K562 (cell line): ENCODE measurements at regions not wholly inside any gene's neighbourhood (a gene's known extent, or its start where the extent isn't known, plus 50 kb on each side); places are given as distances from the start of the nearest gene placed in this dataset.

Experiments used
- ATAC-seq: fragments of 200-7000 bp; cut with Tn5 transposase; 3 replicates; pipeline ENCODE4 v1.9.1; 2020; ENCODE audit warnings: moderate library complexity
- BruUV-seq: library from RNA; stranded (reverse); fragments of 400-500 nt; replicated peaks from 2 replicates; lab custom pipeline; 2021; lab: Mats Ljungman, UMichigan
- CTCF ChIA-PET: fragments of 300-600 bp; formaldehyde crosslinking; extraction: SDS; loops from one replicate; lab custom pipeline; 2021; ENCODE audit warnings: low intra/inter-chr PET ratio; lab: Yijun Ruan, JAX
- POLR2A ChIA-PET: fragments of 300-600, 350-650 bp; sonication (Branson Sonifier 250); formaldehyde crosslinking; extraction: SDS; loops from one replicate; lab custom pipeline; 2021; ENCODE audit warnings: antibody characterized with exemption, inconsistent platforms; lab: Yijun Ruan, JAX
- DNase-seq, 4 experiments: peaks; one replicate each; pipeline versions ENCODE4 v3.0.0 to v3.0.0-alpha.2; 2011 to 2018; ENCODE audit warnings: low spot score in 3 of 4, mixed read lengths in 3 of 4; ENCODE audit errors: extremely low read depth in 1 of 4
- FAIRE-seq: peaks from 2 replicates; lab custom pipeline; 2011; peaks lifted over from hg19 to GRCh38; lab: Jason Lieb, UNC
- H2AFZ ChIP-seq: 2 replicates; pipeline ENCODE4 v1.6.0; 2011; ENCODE audit warnings: low read depth, low read length, control low read depth, inconsistent platforms
- H3K27ac ChIP-seq: fragments of 200-600 bp; 3 replicates; pipeline ENCODE4 v1.8.0; 2011; ENCODE audit warnings: low read depth, mild to moderate bottlenecking, control low read depth, inconsistent platforms, low read length, moderate library complexity, mixed read lengths; ENCODE audit errors: extremely low read depth
- H3K27me3 ChIP-seq, 2 experiments: fragments of 300-600 bp in 1 of 2; 2 replicates in 1 of 2; 3 replicates in 1 of 2; pipeline versions ENCODE4 v1.6.0 to v1.8.0; 2011; ENCODE audit warnings: inconsistent platforms in 2 of 2, low read length in 2 of 2, mild to moderate bottlenecking in 1 of 2, mixed read lengths in 1 of 2, moderate library complexity in 1 of 2; ENCODE audit not compliant: control insufficient read depth in 2 of 2, insufficient read depth in 2 of 2
- H3K36me3 ChIP-seq: fragments of 300-600 bp; 3 replicates; pipeline ENCODE4 v1.8.0; 2011; ENCODE audit warnings: mild to moderate bottlenecking, low read length, inconsistent platforms; ENCODE audit not compliant: control insufficient read depth, insufficient read depth
- H3K4me1 ChIP-seq, 2 experiments: fragments of 200-600 bp in 1 of 2; replicated peaks in 1 of 2; 2 replicates in 1 of 2; 3 replicates in 1 of 2; pipeline versions ENCODE4 v1.5.1 to v1.8.0; 2011; ENCODE audit warnings: inconsistent platforms in 2 of 2, low read length in 2 of 2, mild to moderate bottlenecking in 1 of 2, mixed read lengths in 1 of 2, moderate library complexity in 1 of 2; ENCODE audit not compliant: control insufficient read depth in 2 of 2, insufficient read depth in 2 of 2
- H3K4me2 ChIP-seq: 2 replicates; pipeline ENCODE4 v1.6.1; 2011; ENCODE audit warnings: low read length, control low read depth, inconsistent platforms, mixed read lengths; ENCODE audit not compliant: insufficient read depth
- H3K4me3 ChIP-seq: fragments of 200-600 bp; sonication (generic), shearing (Covaris generic); 2 replicates; pipeline ENCODE4 v1.5.1; 2016; ENCODE audit warnings: control low read depth, inconsistent platforms
- H3K79me2 ChIP-seq: fragments of 200-600 bp; 3 replicates; pipeline ENCODE4 v1.8.0; 2011; ENCODE audit warnings: low read length, inconsistent platforms; ENCODE audit not compliant: control insufficient read depth, insufficient read depth
- H3K9ac ChIP-seq, 2 experiments: 2 replicates each; pipeline versions ENCODE4 v1.6.0 to v1.6.1; 2011; ENCODE audit warnings: low read depth in 2 of 2, low read length in 2 of 2, control low read depth in 1 of 2, inconsistent platforms in 1 of 2, mild to moderate bottlenecking in 1 of 2, mixed read lengths in 1 of 2; ENCODE audit not compliant: insufficient read depth in 1 of 2
- H3K9me1 ChIP-seq: one replicate; pipeline ENCODE4 v1.6.0; 2011; ENCODE audit warnings: inconsistent platforms, mild to moderate bottlenecking, low read length, moderate library complexity; ENCODE audit not compliant: control insufficient read depth, insufficient read depth
- H3K9me3 ChIP-seq: replicated peaks from 2 replicates; pipeline ENCODE4 v1.5.1; 2011; ENCODE audit warnings: low read depth, low read length, inconsistent platforms; ENCODE audit not compliant: control insufficient read depth, insufficient read depth
- H4K20me1 ChIP-seq: replicated peaks from 2 replicates; pipeline ENCODE4 v1.6.1; 2011; ENCODE audit warnings: low read length, inconsistent platforms, mixed read lengths; ENCODE audit not compliant: control insufficient read depth, insufficient read depth
- HSF4 ChIP-seq: fragments of 250-450 bp; sonication (Bioruptor Pico); IDR thresholded peaks from 2 replicates; pipeline ENCODE4 v2.1.2; 2022; ENCODE audit warnings: mild to moderate bottlenecking, moderate library complexity, borderline replicate concordance
- KAT8 ChIP-seq: fragments of 450-650 bp; IDR thresholded peaks from 2 replicates; pipeline ENCODE4 v1.6.1; 2016; ENCODE audit warnings: low read depth, mild to moderate bottlenecking
- MAZ ChIP-seq, 2 experiments: fragments of 450-650 bp in 1 of 2; sonication (generic) in 1 of 2; formaldehyde crosslinking; IDR thresholded peaks in 1 of 2; conservative IDR thresholded peaks in 1 of 2; 2 replicates each; pipeline versions ENCODE4 v1.4.0 to v1.5.0; 2020; ENCODE audit warnings: mild to moderate bottlenecking in 1 of 2, missing genetic modification reagents in 1 of 2
- NFXL1 ChIP-seq: fragments of 450-650 bp; formaldehyde crosslinking; IDR thresholded peaks from 2 replicates; pipeline ENCODE4 v1.4.0; 2021; ENCODE audit warnings: mild to moderate bottlenecking
- NR4A1 ChIP-seq, 2 experiments: fragments of 250-450 bp in 1 of 2; fragments of 450-650 bp in 1 of 2; sonication (Bioruptor Pico) in 1 of 2; IDR thresholded peaks; 2 replicates each; pipeline versions ENCODE4 v1.4.0 to v1.6.1; 2016 to 2020; ENCODE audit warnings: mild to moderate bottlenecking in 2 of 2, missing compliant biosample characterization in 1 of 2, missing genetic modification characterization in 1 of 2, moderate library complexity in 1 of 2
- RAD51 ChIP-seq: fragments of 450-650 bp; IDR thresholded peaks from 2 replicates; pipeline ENCODE4 v1.7.1; 2016; ENCODE audit warnings: low read depth, mild to moderate bottlenecking, borderline replicate concordance
- TAF9B ChIP-seq: fragments of 450-650 bp; IDR thresholded peaks from 2 replicates; pipeline ENCODE4 v1.6.1; 2018; ENCODE audit warnings: mild to moderate bottlenecking; ENCODE audit not compliant: partially characterized antibody
- ZNF668 ChIP-seq: fragments of 250-450 bp; sonication (Bioruptor Pico); IDR thresholded peaks from 2 replicates; pipeline ENCODE4 v1.8.0; 2022; ENCODE audit warnings: mild to moderate bottlenecking, inconsistent platforms
- ZNF778 ChIP-seq: fragments of 450-650 bp; formaldehyde crosslinking; IDR thresholded peaks from 2 replicates; pipeline ENCODE4 v1.4.0; 2020; ENCODE audit warnings: mild to moderate bottlenecking, moderate library complexity
- WGBS: fragments of 100-300 bp; shearing (Covaris generic); methylation state at CpG from one replicate; pipeline ENCODE4 v1.1.6; 2016; ENCODE audit warnings: low coverage, mixed read lengths; ENCODE audit not compliant: insufficient coverage; ENCODE audit errors: missing lambda C conversion rate; 5-methylcytosine and 5-hydroxymethylcytosine counted together
- in situ Hi-C: fragments of 300-500 bp; cut with MboI; formaldehyde crosslinking; loops from 4 replicates; pipeline ENCODE4 v1.15.0; 2018; ENCODE audit warnings: inconsistent platforms, mixed read lengths
- intact Hi-C: fragments of 100-400 bp; cut with micrococcal nuclease; formaldehyde crosslinking; loops from 2 replicates; pipeline ENCODE4 v1.14.2; 2022
- TF ChIP-seq, protein P1 (sequence below), 2 experiments: IDR thresholded peaks; 2 replicates each; pipeline ENCODE4 v1.6.1; 2011; ENCODE audit warnings: borderline replicate concordance in 1 of 2, control low read depth in 1 of 2, low read depth in 1 of 2, low read length in 1 of 2, mild to moderate bottlenecking in 1 of 2, mixed read lengths in 1 of 2, moderate library complexity in 1 of 2; ENCODE audit not compliant: insufficient read depth in 1 of 2, insufficient read length in 1 of 2, poor library complexity in 1 of 2, severe bottlenecking in 1 of 2; ENCODE audit errors: extremely low read depth in 1 of 2
- TF ChIP-seq, protein P2 (sequence below), 2 experiments: fragments of 150-350 bp in 1 of 2; IDR thresholded peaks; 2 replicates each; pipeline ENCODE4 v1.6.1; 2012 to 2016; ENCODE audit warnings: low read depth in 2 of 2, low read length in 2 of 2, mild to moderate bottlenecking in 1 of 2, moderate library complexity in 1 of 2
- TF ChIP-seq, protein P3 (sequence below): sonication (generic); formaldehyde crosslinking; IDR thresholded peaks from 2 replicates; pipeline ENCODE4 v1.8.1; 2022; ENCODE audit warnings: missing genetic modification reagents
- TF ChIP-seq, protein P4 (sequence below): fragments of 250-450 bp; sonication (Bioruptor Pico); IDR thresholded peaks from 2 replicates; pipeline ENCODE4 v1.8.0; 2021; ENCODE audit warnings: mild to moderate bottlenecking, moderate library complexity
- TF ChIP-seq, protein P5 (sequence below), 2 experiments: fragments of 250-450 bp in 1 of 2; fragments of 450-650 bp in 1 of 2; sonication (Bioruptor Pico) in 1 of 2; IDR thresholded peaks; 2 replicates each; pipeline versions ENCODE4 v1.6.1 to v1.8.0; 2016 to 2021; ENCODE audit warnings: mild to moderate bottlenecking in 2 of 2, moderate library complexity in 2 of 2, missing compliant biosample characterization in 1 of 2, missing genetic modification characterization in 1 of 2

DNA sequence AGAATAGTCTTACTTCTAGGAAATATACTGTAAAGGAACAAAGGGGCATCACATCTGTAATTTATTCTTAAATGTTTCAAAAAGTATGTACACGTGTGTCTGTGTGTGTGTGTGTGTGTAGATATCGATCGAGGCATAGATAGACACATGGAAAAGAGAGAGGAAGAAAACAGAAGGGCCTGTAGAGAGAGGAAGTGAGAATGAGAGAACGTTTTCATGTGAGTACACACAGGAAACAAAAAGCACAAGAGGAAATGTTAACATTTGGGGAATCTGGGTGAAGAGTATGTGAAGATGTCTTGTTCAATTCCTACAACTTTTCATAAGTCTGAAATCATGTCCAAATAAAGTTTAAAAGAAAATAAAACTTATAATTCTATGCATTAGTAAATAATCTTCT, 286.5 kb upstream of the SORCS1 start:
- ChIA-PET POLR2A (no interaction called here), CTCF (no interaction called here)
- H3K9me1 ChIP-seq = no peaks in the 10 kb centered on the region
- BruUV-seq = no TSS peak
- H3K36me3 ChIP-seq = no peaks in the 10 kb centered on the region
- intact Hi-C loops = no loop called here
- no peaks in the 10 kb centered on the region for H4K20me1 ChIP-seq
- no peaks in the 10 kb centered on the region for H3K4me1 ChIP-seq
- in situ Hi-C loops = no loop called here
- H3K9me3 ChIP-seq = no peaks in the 10 kb centered on the region; the same call in 1 of the 2 replicates
- H3K4me3 ChIP-seq = no peak overlapping the region
- H3K79me2 ChIP-seq = no peaks in the 10 kb centered on the region
- DNase-seq (no peak), ATAC-seq (no peak), FAIRE-seq (no peak)
- H3K4me2 ChIP-seq = no peak overlapping the region
- no peak overlapping the region for H3K27ac ChIP-seq
- WGBS = 0% methylated on average over 1 of the region's 4 CpGs
- H3K9ac ChIP-seq = no peak overlapping the region
- H2AFZ ChIP-seq = no peak overlapping the region
- no peaks in the 10 kb centered on the region for H3K27me3 ChIP-seq
- TF ChIP-seq, protein P1, sequence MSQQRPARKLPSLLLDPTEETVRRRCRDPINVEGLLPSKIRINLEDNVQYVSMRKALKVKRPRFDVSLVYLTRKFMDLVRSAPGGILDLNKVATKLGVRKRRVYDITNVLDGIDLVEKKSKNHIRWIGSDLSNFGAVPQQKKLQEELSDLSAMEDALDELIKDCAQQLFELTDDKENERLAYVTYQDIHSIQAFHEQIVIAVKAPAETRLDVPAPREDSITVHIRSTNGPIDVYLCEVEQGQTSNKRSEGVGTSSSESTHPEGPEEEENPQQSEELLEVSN (IDR thresholded peaks at IDR 0.05; ENCODE audit: borderline replicate concordance in 1 of 2, extremely low read depth in 1 of 2, insufficient read depth in 1 of 2, insufficient read length in 1 of 2, low read depth in 1 of 2, low read length in 1 of 2, poor library complexity in 1 of 2, severe bottlenecking in 1 of 2) = no peak
- TF ChIP-seq KAT8 (no peak), TAF9B (no peak), RAD51 (no peak), ZNF778 (CRISPR knock-in tag) (no peak), NR4A1 (CRISPR knock-in tag; IDR thresholded peaks at IDR 0.05) (no peak), NR4A1 (tag; IDR thresholded peaks at IDR 0.05) (no peak), MAZ (CRISPR knock-in tag; conservative IDR thresholded peaks at IDR 0.05 in 1 of 2, IDR thresholded peaks at IDR 0.05 in 1 of 2) (no peak), HSF4 (CRISPR knock-in tag) (no peak), ZNF668 (CRISPR knock-in tag) (no peak), NFXL1 (CRISPR knock-in tag) (no peak)
- TF ChIP-seq, protein P2, sequence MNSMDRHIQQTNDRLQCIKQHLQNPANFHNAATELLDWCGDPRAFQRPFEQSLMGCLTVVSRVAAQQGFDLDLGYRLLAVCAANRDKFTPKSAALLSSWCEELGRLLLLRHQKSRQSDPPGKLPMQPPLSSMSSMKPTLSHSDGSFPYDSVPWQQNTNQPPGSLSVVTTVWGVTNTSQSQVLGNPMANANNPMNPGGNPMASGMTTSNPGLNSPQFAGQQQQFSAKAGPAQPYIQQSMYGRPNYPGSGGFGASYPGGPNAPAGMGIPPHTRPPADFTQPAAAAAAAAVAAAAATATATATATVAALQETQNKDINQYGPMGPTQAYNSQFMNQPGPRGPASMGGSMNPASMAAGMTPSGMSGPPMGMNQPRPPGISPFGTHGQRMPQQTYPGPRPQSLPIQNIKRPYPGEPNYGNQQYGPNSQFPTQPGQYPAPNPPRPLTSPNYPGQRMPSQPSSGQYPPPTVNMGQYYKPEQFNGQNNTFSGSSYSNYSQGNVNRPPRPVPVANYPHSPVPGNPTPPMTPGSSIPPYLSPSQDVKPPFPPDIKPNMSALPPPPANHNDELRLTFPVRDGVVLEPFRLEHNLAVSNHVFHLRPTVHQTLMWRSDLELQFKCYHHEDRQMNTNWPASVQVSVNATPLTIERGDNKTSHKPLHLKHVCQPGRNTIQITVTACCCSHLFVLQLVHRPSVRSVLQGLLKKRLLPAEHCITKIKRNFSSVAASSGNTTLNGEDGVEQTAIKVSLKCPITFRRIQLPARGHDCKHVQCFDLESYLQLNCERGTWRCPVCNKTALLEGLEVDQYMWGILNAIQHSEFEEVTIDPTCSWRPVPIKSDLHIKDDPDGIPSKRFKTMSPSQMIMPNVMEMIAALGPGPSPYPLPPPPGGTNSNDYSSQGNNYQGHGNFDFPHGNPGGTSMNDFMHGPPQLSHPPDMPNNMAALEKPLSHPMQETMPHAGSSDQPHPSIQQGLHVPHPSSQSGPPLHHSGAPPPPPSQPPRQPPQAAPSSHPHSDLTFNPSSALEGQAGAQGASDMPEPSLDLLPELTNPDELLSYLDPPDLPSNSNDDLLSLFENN (IDR thresholded peaks at IDR 0.05; ENCODE audit: low read depth in 2 of 2, low read length in 2 of 2) = no peak
- TF ChIP-seq, protein P3, sequence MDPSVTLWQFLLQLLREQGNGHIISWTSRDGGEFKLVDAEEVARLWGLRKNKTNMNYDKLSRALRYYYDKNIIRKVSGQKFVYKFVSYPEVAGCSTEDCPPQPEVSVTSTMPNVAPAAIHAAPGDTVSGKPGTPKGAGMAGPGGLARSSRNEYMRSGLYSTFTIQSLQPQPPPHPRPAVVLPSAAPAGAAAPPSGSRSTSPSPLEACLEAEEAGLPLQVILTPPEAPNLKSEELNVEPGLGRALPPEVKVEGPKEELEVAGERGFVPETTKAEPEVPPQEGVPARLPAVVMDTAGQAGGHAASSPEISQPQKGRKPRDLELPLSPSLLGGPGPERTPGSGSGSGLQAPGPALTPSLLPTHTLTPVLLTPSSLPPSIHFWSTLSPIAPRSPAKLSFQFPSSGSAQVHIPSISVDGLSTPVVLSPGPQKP (CRISPR knock-in tag) = no peak
- TF ChIP-seq, protein P4, sequence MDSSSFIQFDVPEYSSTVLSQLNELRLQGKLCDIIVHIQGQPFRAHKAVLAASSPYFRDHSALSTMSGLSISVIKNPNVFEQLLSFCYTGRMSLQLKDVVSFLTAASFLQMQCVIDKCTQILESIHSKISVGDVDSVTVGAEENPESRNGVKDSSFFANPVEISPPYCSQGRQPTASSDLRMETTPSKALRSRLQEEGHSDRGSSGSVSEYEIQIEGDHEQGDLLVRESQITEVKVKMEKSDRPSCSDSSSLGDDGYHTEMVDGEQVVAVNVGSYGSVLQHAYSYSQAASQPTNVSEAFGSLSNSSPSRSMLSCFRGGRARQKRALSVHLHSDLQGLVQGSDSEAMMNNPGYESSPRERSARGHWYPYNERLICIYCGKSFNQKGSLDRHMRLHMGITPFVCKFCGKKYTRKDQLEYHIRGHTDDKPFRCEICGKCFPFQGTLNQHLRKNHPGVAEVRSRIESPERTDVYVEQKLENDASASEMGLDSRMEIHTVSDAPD (CRISPR knock-in tag) = no peak
- TF ChIP-seq, protein P5, sequence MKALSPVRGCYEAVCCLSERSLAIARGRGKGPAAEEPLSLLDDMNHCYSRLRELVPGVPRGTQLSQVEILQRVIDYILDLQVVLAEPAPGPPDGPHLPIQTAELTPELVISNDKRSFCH (CRISPR knock-in tag; IDR thresholded peaks at IDR 0.05) = no peak
- TF ChIP-seq, protein P5 (tag; IDR thresholded peaks at IDR 0.05) = no peak
